Astrocyte (in vitro differentiated cells and primary cell): ENCODE measurements at regions not wholly inside any gene's neighbourhood (a gene's known extent, or its start where the extent isn't known, plus 50 kb on each side); places are given as distances from the start of the nearest gene placed in this dataset.

Experiments
- CTCF ChIP-seq: IDR thresholded peaks from 2 replicates; pipeline ENCODE4 v1.5.1; 2011; ENCODE audit warnings: low read depth, mild to moderate bottlenecking, inconsistent platforms, low read length, moderate library complexity; ENCODE audit not compliant: insufficient read depth
- EZH2 ChIP-seq: IDR thresholded peaks from 2 replicates; pipeline ENCODE4 v1.6.1; 2012; ENCODE audit warnings: mild to moderate bottlenecking, low read length, inconsistent platforms; ENCODE audit not compliant: insufficient read depth

- TF ChIP-seq CTCF (no peak), EZH2 (no peak)
Measured at GRCh38 chr10:64014281-64014680, 493.1 kb downstream of the REEP3 start.
